NT2/D1 (cell line): ENCODE measurements at regions not wholly inside any gene's neighbourhood (a gene's known extent, or its start where the extent isn't known, plus 50 kb on each side); places are given as distances from the start of the nearest gene placed in this dataset.

ENCODE experiments used
- SUZ12 ChIP-seq: IDR thresholded peaks from 2 replicates; pipeline ENCODE4 v1.6.1; 2011; ENCODE audit not compliant: insufficient read length, insufficient read depth; ENCODE audit errors: extremely low read depth
- ZNF274 ChIP-seq: IDR thresholded peaks from 2 replicates; pipeline ENCODE4 v1.6.1; 2011; ENCODE audit warnings: mild to moderate bottlenecking, low read depth, low read length

GRCh38 chr12:89906178-89906577 lies 197.5 kb upstream of the ATP2B1 start:
- TF ChIP-seq ZNF274 (no peak), SUZ12 (no peak)
